ENCODE measurements at regions not wholly inside any gene's neighbourhood (a gene's known extent, or its start where the extent isn't known, plus 50 kb on each side); places are given as distances from the start of the nearest gene placed in this dataset.

DNA sequence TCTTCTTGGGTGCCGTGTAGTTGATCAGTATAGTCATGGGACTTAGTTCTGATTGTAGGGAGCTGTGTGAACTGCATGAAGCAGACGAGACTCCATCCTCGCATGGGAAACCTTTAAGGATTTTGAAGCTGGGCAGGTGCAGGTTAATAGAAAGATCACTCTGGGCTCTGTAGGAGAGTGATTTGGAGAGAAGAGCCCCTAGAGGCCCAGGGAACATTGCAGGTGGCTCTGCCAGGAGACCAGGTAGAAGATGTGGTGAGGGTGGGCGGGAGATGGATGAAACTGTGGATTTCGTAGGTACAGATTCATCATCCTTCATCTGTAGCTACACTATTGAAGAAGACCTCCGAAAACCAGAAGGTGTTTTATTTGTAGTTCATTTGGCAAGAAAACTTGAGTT lies 53.3 kb downstream of the UTRN start:
- H3K4me2 ChIP-seq (ENCODE audit: low read depth, low read length), result no peak overlapping the region
- H2AFZ ChIP-seq (ENCODE audit: low read length), result no peak overlapping the region
- H3F3A ChIP-seq (ENCODE audit: insufficient read depth, low read length), result peaks cover 29% of the 10 kb centered on the region
- no peak overlapping the region for H3K9ac ChIP-seq (ENCODE audit: low read length)
- no peaks in the 10 kb centered on the region for H3K79me2 ChIP-seq (ENCODE audit: low read length)
- no peak for DNase-seq
- H4K20me1 ChIP-seq (ENCODE audit: insufficient read depth, low read length), result no peaks in the 10 kb centered on the region
- H3K27me3 ChIP-seq (replicated peaks; ENCODE audit: insufficient read depth, low read length), result no peaks in the 10 kb centered on the region
- H3K36me3 ChIP-seq (replicated peaks; ENCODE audit: insufficient read depth, low read length), result no peaks in the 10 kb centered on the region
- H3K27ac ChIP-seq (ENCODE audit: low read length), result no peak overlapping the region
- TF ChIP-seq, protein P1, sequence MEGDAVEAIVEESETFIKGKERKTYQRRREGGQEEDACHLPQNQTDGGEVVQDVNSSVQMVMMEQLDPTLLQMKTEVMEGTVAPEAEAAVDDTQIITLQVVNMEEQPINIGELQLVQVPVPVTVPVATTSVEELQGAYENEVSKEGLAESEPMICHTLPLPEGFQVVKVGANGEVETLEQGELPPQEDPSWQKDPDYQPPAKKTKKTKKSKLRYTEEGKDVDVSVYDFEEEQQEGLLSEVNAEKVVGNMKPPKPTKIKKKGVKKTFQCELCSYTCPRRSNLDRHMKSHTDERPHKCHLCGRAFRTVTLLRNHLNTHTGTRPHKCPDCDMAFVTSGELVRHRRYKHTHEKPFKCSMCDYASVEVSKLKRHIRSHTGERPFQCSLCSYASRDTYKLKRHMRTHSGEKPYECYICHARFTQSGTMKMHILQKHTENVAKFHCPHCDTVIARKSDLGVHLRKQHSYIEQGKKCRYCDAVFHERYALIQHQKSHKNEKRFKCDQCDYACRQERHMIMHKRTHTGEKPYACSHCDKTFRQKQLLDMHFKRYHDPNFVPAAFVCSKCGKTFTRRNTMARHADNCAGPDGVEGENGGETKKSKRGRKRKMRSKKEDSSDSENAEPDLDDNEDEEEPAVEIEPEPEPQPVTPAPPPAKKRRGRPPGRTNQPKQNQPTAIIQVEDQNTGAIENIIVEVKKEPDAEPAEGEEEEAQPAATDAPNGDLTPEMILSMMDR (IDR thresholded peaks at IDR 0.05; ENCODE audit: low read length), result no peak
- TF ChIP-seq EZH2 (optimal IDR thresholded peaks at IDR 0.05; ENCODE audit: low read depth, low read length) (no peak), EZH2phosphoT487 (IDR thresholded peaks at IDR 0.05; ENCODE audit: low read length) (no peak)
- H3K4me1 ChIP-seq (ENCODE audit: low read length), result peaks cover 48% of the 10 kb centered on the region
- H3K9me3 ChIP-seq (replicated peaks; ENCODE audit: insufficient read depth, low read length), result no peaks in the 10 kb centered on the region
- no peak overlapping the region for H3K4me3 ChIP-seq (ENCODE audit: low read length)
- no peaks in the 10 kb centered on the region for H3K9me2 ChIP-seq (replicated peaks; ENCODE audit: insufficient read depth, low read length)

DNA sequence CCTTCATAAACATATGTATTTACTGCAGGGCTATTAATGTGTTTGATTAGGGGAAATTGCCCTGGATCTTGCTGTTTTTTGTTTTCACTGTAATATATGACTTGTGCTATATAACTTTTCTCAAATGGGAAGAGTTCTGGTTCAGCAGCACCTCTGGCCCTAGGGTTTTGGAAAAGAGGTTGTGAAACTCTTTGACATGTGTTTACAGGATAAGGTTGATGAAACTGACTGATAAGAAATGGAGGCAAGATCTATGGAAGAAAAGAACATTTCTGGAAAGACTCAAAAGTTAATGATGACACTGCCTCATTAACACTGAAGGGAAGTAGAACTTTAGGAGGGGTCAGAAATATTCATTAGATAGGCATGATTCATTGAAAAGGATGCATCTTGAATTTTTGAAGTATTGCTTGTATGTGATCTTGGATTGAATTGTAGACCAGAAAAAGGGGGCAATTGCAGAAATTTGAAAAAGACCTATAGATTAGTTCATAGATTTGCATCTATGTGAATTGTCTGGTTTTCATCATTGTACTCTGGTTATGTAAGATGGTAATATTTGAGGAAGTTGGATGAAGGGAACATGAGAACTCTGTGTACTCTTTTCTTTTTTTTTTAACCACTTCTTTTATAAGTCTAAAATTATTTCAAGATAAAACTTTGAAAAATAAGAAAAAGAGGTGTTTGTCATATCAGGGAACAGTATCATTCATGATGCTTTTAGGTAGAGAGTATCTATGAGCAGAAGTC lies 54.0 kb downstream of the UTRN start:
- Histone ChIP-seq H3K4me3 (ENCODE audit: low read length) (no peak overlapping the region), H3K4me1 (ENCODE audit: low read length) (peaks cover 44% of the 10 kb centered on the region), H2AFZ (ENCODE audit: low read length) (no peak overlapping the region), H3K27ac (ENCODE audit: low read length) (no peak overlapping the region), H3K79me2 (ENCODE audit: low read length) (no peaks in the 10 kb centered on the region), H4K20me1 (ENCODE audit: insufficient read depth, low read length) (no peaks in the 10 kb centered on the region), H3K9me2 (replicated peaks; ENCODE audit: insufficient read depth, low read length) (no peaks in the 10 kb centered on the region), H3K9ac (ENCODE audit: low read length) (no peak overlapping the region), H3K36me3 (replicated peaks; ENCODE audit: insufficient read depth, low read length) (no peaks in the 10 kb centered on the region), H3K27me3 (replicated peaks; ENCODE audit: insufficient read depth, low read length) (no peaks in the 10 kb centered on the region), H3F3A (ENCODE audit: insufficient read depth, low read length) (peaks cover 34% of the 10 kb centered on the region), H3K4me2 (ENCODE audit: low read depth, low read length) (no peak overlapping the region), H3K9me3 (replicated peaks; ENCODE audit: insufficient read depth, low read length) (no peaks in the 10 kb centered on the region)
- TF ChIP-seq, protein P1 (IDR thresholded peaks at IDR 0.05; ENCODE audit: low read length), result no peak
- TF ChIP-seq EZH2 (optimal IDR thresholded peaks at IDR 0.05; ENCODE audit: low read depth, low read length) (no peak), EZH2phosphoT487 (IDR thresholded peaks at IDR 0.05; ENCODE audit: low read length) (no peak)
- DNase-seq, result no peak

DNA sequence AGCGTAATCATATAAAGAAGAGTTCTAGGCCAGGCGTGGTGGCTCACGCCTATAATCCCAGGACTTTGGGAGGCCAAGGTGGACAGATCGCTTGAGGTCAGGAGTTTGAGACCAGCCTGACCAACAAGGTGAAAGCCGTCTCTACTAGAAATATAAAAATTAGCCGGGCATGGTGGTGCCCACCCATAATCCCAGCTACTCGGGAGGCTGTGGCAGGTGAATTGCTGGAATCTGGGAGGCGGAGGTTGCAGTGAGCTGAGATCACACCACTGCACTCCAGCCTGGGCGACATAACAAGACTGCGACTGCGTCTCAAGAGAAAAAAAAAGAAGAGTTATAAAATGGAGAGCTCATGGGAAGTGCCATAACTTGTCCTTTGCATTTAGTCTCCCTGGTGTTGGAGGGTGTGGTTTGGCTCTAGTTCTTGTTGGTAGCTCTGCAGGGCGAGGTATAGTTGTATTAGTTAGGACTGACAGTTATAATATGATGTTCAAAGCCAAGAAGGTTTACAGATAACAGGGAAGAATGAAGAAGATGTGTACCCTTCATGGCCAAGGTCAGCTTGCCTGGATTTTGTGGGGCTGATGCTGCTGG lies 54.8 kb downstream of the UTRN start:
- Histone ChIP-seq H3K4me1 (ENCODE audit: low read length) (peaks cover 41% of the 10 kb centered on the region), H3K4me2 (ENCODE audit: low read depth, low read length) (no peak overlapping the region), H3K4me3 (ENCODE audit: low read length) (no peak overlapping the region), H4K20me1 (ENCODE audit: insufficient read depth, low read length) (no peaks in the 10 kb centered on the region), H3K79me2 (ENCODE audit: low read length) (peaks cover 3% of the 10 kb centered on the region), H3K9me2 (replicated peaks; ENCODE audit: insufficient read depth, low read length) (no peaks in the 10 kb centered on the region), H3K9ac (ENCODE audit: low read length) (no peak overlapping the region), H3K36me3 (replicated peaks; ENCODE audit: insufficient read depth, low read length) (no peaks in the 10 kb centered on the region), H2AFZ (ENCODE audit: low read length) (no peak overlapping the region), H3K27me3 (replicated peaks; ENCODE audit: insufficient read depth, low read length) (no peaks in the 10 kb centered on the region), H3F3A (ENCODE audit: insufficient read depth, low read length) (peaks cover 31% of the 10 kb centered on the region), H3K9me3 (replicated peaks; ENCODE audit: insufficient read depth, low read length) (no peaks in the 10 kb centered on the region), H3K27ac (ENCODE audit: low read length) (no peak overlapping the region)
- DNase-seq, result no peak
- TF ChIP-seq, protein P1 (IDR thresholded peaks at IDR 0.05; ENCODE audit: low read length), result no peak
- no peak for TF ChIP-seq EZH2phosphoT487 (IDR thresholded peaks at IDR 0.05; ENCODE audit: low read length)
- no peak for TF ChIP-seq EZH2 (optimal IDR thresholded peaks at IDR 0.05; ENCODE audit: low read depth, low read length)
